ENCODE measurements at regions not wholly inside any gene's neighbourhood (a gene's known extent, or its start where the extent isn't known, plus 50 kb on each side); places are given as distances from the start of the nearest gene placed in this dataset.

- in situ Hi-C loops (cut with HindIII; ENCODE audit: low pct_ligation_motif_present, low sequenced_read_pairs): no loop called here
- H3K4me3 ChIP-seq (ENCODE audit: low read depth, low read length): no peak overlapping the region
Observed at GRCh38 chr2:145845207-145845894, 1325.4 kb upstream of the ZEB2 start.

GRCh38 chr2:145841973-145842372, 1322.1 kb upstream of the ZEB2 start:
- no peak overlapping the region for H3K4me3 ChIP-seq (ENCODE audit: low read depth, low read length)
- H3K27ac ChIP-seq: no peak overlapping the region
- in situ Hi-C loops (cut with HindIII; ENCODE audit: low pct_ligation_motif_present, low sequenced_read_pairs): no loop called here
- TF ChIP-seq CTCF (IDR thresholded peaks at IDR 0.05; ENCODE audit: low read depth, low read length, missing control alignments): no peak
- DNase-seq: no peak
- H3K36me3 ChIP-seq (replicated peaks): no peaks in the 10 kb centered on the region
- H3K27me3 ChIP-seq (replicated peaks): no peaks in the 10 kb centered on the region

More at GRCh38 chr2:145845207-145845894, 1325.4 kb upstream of the ZEB2 start:
- H3K36me3 ChIP-seq (replicated peaks): no peaks in the 10 kb centered on the region
- DNase-seq: peak; percentile 0
- no peak overlapping the region for H3K27ac ChIP-seq
- H3K27me3 ChIP-seq (replicated peaks): no peaks in the 10 kb centered on the region
- TF ChIP-seq CTCF (IDR thresholded peaks at IDR 0.05; ENCODE audit: low read depth, low read length, missing control alignments): no peak

- no peak for TF ChIP-seq CTCF (IDR thresholded peaks at IDR 0.05; ENCODE audit: low read depth, low read length, missing control alignments)
- in situ Hi-C loops (cut with HindIII; ENCODE audit: low pct_ligation_motif_present, low sequenced_read_pairs): no loop called here
- Histone ChIP-seq H3K36me3 (replicated peaks) (no peaks in the 10 kb centered on the region), H3K27me3 (replicated peaks) (no peaks in the 10 kb centered on the region), H3K4me3 (ENCODE audit: low read depth, low read length) (no peak overlapping the region), H3K27ac (no peak overlapping the region)
- no peak for DNase-seq
Observed at GRCh38 chr2:145836986-145837385, 1317.1 kb upstream of the ZEB2 start.

GRCh38 chr2:145835665-145836064, 1315.7 kb upstream of the ZEB2 start:
- DNase-seq: no peak
- H3K4me3 ChIP-seq (ENCODE audit: low read depth, low read length): no peak overlapping the region
- no peak for TF ChIP-seq CTCF (IDR thresholded peaks at IDR 0.05; ENCODE audit: low read depth, low read length, missing control alignments)
- no peaks in the 10 kb centered on the region for H3K36me3 ChIP-seq (replicated peaks)
- no peaks in the 10 kb centered on the region for H3K27me3 ChIP-seq (replicated peaks)
- in situ Hi-C loops (cut with HindIII; ENCODE audit: low pct_ligation_motif_present, low sequenced_read_pairs): no loop called here
- H3K27ac ChIP-seq: no peak overlapping the region

GRCh38 chr2:145832681-145833080, 1312.8 kb upstream of the ZEB2 start:
- in situ Hi-C loops (cut with HindIII; ENCODE audit: low pct_ligation_motif_present, low sequenced_read_pairs): no loop called here
- no peak for DNase-seq
- Histone ChIP-seq H3K27ac (no peak overlapping the region), H3K36me3 (replicated peaks) (no peaks in the 10 kb centered on the region), H3K27me3 (replicated peaks) (no peaks in the 10 kb centered on the region), H3K4me3 (ENCODE audit: low read depth, low read length) (no peak overlapping the region)
- no peak for TF ChIP-seq CTCF (IDR thresholded peaks at IDR 0.05; ENCODE audit: low read depth, low read length, missing control alignments)

GRCh38 chr2:145829931-145830330, 1310.0 kb upstream of the ZEB2 start:
- H3K27ac ChIP-seq: no peak overlapping the region
- no peaks in the 10 kb centered on the region for H3K27me3 ChIP-seq (replicated peaks)
- no peak overlapping the region for H3K4me3 ChIP-seq (ENCODE audit: low read depth, low read length)
- in situ Hi-C loops (cut with HindIII; ENCODE audit: low pct_ligation_motif_present, low sequenced_read_pairs): no loop called here
- H3K36me3 ChIP-seq (replicated peaks): no peaks in the 10 kb centered on the region
- no peak for TF ChIP-seq CTCF (IDR thresholded peaks at IDR 0.05; ENCODE audit: low read depth, low read length, missing control alignments)
- DNase-seq: no peak
